ENCODE measurements at regions not wholly inside any gene's neighbourhood (a gene's known extent, or its start where the extent isn't known, plus 50 kb on each side); places are given as distances from the start of the nearest gene placed in this dataset.
"Not testable (repeated sequence)": the region's sequence is repeated elsewhere in the genome, so short reads cannot be mapped to it uniquely, and the experiment has no call there.

- DNase-seq: no peak
Observed at GRCh38 chr1:223001653-223002634, 141.1 kb downstream of the TLR5 start.

GRCh38 chr1:223003549-223003948 is 139.5 kb downstream of the TLR5 start:
- no peak for DNase-seq

- no peak for DNase-seq
Observed at GRCh38 chr1:223006371-223006770, 136.7 kb downstream of the TLR5 start.

GRCh38 chr1:223006917-223007648 is 136.0 kb downstream of the TLR5 start:
- DNase-seq: no peak

GRCh38 chr1:223007935-223008334 is 135.1 kb downstream of the TLR5 start:
- DNase-seq: no peak

- no peak for DNase-seq
Observed at GRCh38 chr1:223008808-223009207, 134.2 kb downstream of the TLR5 start.

- DNase-seq: no peak
Observed at GRCh38 chr1:223009406-223009805, 133.6 kb downstream of the TLR5 start.

- DNase-seq: peak; percentile 25
Observed at GRCh38 chr1:223010582-223011504, 132.2 kb downstream of the TLR5 start.

- no peak for DNase-seq
Observed at GRCh38 chr1:223011505-223011856, 131.6 kb downstream of the TLR5 start.

GRCh38 chr1:223012176-223012788 is 130.8 kb downstream of the TLR5 start:
- DNase-seq: no peak

- no peak for DNase-seq
Observed at GRCh38 chr1:223012938-223013337, 130.1 kb downstream of the TLR5 start.

- no peak for DNase-seq
Observed at GRCh38 chr1:223014142-223014873, 128.7 kb downstream of the TLR5 start.

GRCh38 chr1:223016381-223016780 is 126.7 kb downstream of the TLR5 start:
- no peak for DNase-seq

GRCh38 chr1:223016890-223017289 is 126.2 kb downstream of the TLR5 start:
- no peak for DNase-seq

- no peak for DNase-seq
Observed at GRCh38 chr1:223017291-223017690, 125.8 kb downstream of the TLR5 start.

- DNase-seq: no peak
Observed at GRCh38 chr1:223018534-223018933, 124.5 kb downstream of the TLR5 start.

- no peak for DNase-seq
Observed at GRCh38 chr1:223019256-223019655, 123.8 kb downstream of the TLR5 start.

- DNase-seq: no peak
Observed at GRCh38 chr1:223020770-223021169, 122.3 kb downstream of the TLR5 start.

GRCh38 chr1:223022641-223023473 is 120.2 kb downstream of the TLR5 start:
- DNase-seq: peak; percentile 68

- no peak for DNase-seq
Observed at GRCh38 chr1:223023863-223024262, 119.2 kb downstream of the TLR5 start.

GRCh38 chr1:223024486-223024885 is 118.6 kb downstream of the TLR5 start:
- DNase-seq: not testable (repeated sequence)
